Loucy (cell line): ENCODE measurements at regions not wholly inside any gene's neighbourhood (a gene's known extent, or its start where the extent isn't known, plus 50 kb on each side); places are given as distances from the start of the nearest gene placed in this dataset.
"Not testable (repeated sequence)": the region's sequence is repeated elsewhere in the genome, so short reads cannot be mapped to it uniquely, and the experiment has no call there.

Experiments
- H2AFZ ChIP-seq: fragments of 200-600 bp; sonication (generic); 2 replicates; pipeline ENCODE4 v1.6.0; 2016; ENCODE audit warnings: antibody characterized with exemption, mild to moderate bottlenecking, low read length, moderate library complexity
- H3F3A ChIP-seq: fragments of 200-600 bp; 2 replicates; pipeline ENCODE4 v1.6.0; 2016; ENCODE audit warnings: antibody characterized with exemption, low read depth, mild to moderate bottlenecking
- H3K27me3 ChIP-seq: fragments of 200-600 bp; sonication (generic); 2 replicates; pipeline ENCODE4 v1.6.1; 2014; ENCODE audit warnings: low read length, mild to moderate bottlenecking; ENCODE audit not compliant: insufficient read depth, poor library complexity, severe bottlenecking
- H3K36me3 ChIP-seq: fragments of 200-600 bp; sonication (generic); 2 replicates; pipeline ENCODE4 v1.6.1; 2016; ENCODE audit warnings: low read length; ENCODE audit not compliant: insufficient read depth
- H3K4me1 ChIP-seq: fragments of 200-600 bp; sonication (generic); 2 replicates; pipeline ENCODE4 v1.5.1; 2014; ENCODE audit warnings: low read length, mild to moderate bottlenecking; ENCODE audit not compliant: insufficient read depth, poor library complexity, severe bottlenecking
- H3K4me2 ChIP-seq: fragments of 200-600 bp; sonication (generic); 2 replicates; pipeline ENCODE4 v1.6.0; 2014; ENCODE audit warnings: antibody characterized with exemption, low read length, low read depth, mild to moderate bottlenecking; ENCODE audit not compliant: poor library complexity, severe bottlenecking
- H3K4me3 ChIP-seq: fragments of 200-600 bp; sonication (generic); 2 replicates; pipeline ENCODE4 v1.5.1; 2014; ENCODE audit warnings: low read length, mild to moderate bottlenecking, mixed read lengths; ENCODE audit not compliant: poor library complexity, severe bottlenecking
- H3K79me2 ChIP-seq: fragments of 200-600 bp; sonication (generic); 2 replicates; pipeline ENCODE4 v1.6.1; 2014; ENCODE audit warnings: low read length; ENCODE audit not compliant: insufficient read depth
- H3K9ac ChIP-seq: fragments of 200-600 bp; sonication (generic); 2 replicates; pipeline ENCODE4 v1.6.0; 2014; ENCODE audit warnings: mild to moderate bottlenecking, low read depth, low read length, moderate library complexity; ENCODE audit not compliant: poor library complexity, severe bottlenecking
- H3K9me2 ChIP-seq: fragments of 200-600 bp; sonication (generic); replicated peaks from 2 replicates; pipeline ENCODE4 v1.6.1; 2016; ENCODE audit warnings: low read depth, low read length, mixed read lengths
- H3K9me3 ChIP-seq: fragments of 200-600 bp; sonication (generic); 2 replicates; pipeline ENCODE4 v1.6.1; 2014; ENCODE audit warnings: mild to moderate bottlenecking, antibody characterized with exemption, low read length, low read depth; ENCODE audit not compliant: insufficient read depth
- H4K20me1 ChIP-seq: fragments of 200-600 bp; sonication (generic); 2 replicates; pipeline ENCODE4 v1.6.0; 2014; ENCODE audit warnings: antibody characterized with exemption, low read length, mild to moderate bottlenecking; ENCODE audit not compliant: insufficient read depth, poor library complexity, severe bottlenecking
- EZH2phosphoT487 ChIP-seq: fragments of 200-600 bp; IDR thresholded peaks from 2 replicates; pipeline ENCODE4 v1.6.1; 2018; ENCODE audit warnings: antibody characterized with exemption, mild to moderate bottlenecking, moderate library complexity, borderline replicate concordance
- TF ChIP-seq, protein P1 (sequence below): fragments of 200-600 bp; sonication (generic); conservative IDR thresholded peaks from 2 replicates; pipeline ENCODE4 v1.5.1; 2014; ENCODE audit warnings: mild to moderate bottlenecking, antibody characterized with exemption, low read length

DNA sequence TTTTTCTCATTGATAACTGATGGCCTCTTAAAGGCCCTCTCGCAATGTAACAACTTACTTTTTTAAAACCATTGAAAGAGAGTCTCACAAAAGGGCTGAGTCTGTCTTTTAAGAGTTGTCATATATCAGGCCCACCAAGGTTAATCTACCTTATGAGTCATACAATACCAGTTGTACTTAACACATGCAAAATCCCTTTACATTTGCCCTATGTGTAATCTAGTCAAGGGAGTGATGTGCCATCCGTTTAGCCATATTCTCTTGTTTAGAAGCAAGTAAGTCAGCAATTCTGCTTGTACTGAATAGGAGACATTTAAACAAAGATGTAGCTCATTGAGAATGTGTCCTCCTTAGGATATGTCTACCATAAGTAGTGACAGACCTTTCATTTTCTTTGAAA is 143.7 kb downstream of the TENT5A start:
- no peaks in the 10 kb centered on the region for H4K20me1 ChIP-seq
- no peaks in the 10 kb centered on the region for H3K79me2 ChIP-seq
- H3K27me3 ChIP-seq = no peaks in the 10 kb centered on the region
- no peak for TF ChIP-seq EZH2phosphoT487
- no peak overlapping the region for H3K4me2 ChIP-seq
- no peaks in the 10 kb centered on the region for H3K36me3 ChIP-seq
- H3K4me1 ChIP-seq = peaks cover 16% of the 10 kb centered on the region
- no peaks in the 10 kb centered on the region for H3K9me2 ChIP-seq
- H3F3A ChIP-seq = no peaks in the 10 kb centered on the region
- H3K9ac ChIP-seq = no peak overlapping the region
- no peaks in the 10 kb centered on the region for H3K9me3 ChIP-seq
- no peak overlapping the region for H3K4me3 ChIP-seq
- H2AFZ ChIP-seq = no peak overlapping the region

DNA sequence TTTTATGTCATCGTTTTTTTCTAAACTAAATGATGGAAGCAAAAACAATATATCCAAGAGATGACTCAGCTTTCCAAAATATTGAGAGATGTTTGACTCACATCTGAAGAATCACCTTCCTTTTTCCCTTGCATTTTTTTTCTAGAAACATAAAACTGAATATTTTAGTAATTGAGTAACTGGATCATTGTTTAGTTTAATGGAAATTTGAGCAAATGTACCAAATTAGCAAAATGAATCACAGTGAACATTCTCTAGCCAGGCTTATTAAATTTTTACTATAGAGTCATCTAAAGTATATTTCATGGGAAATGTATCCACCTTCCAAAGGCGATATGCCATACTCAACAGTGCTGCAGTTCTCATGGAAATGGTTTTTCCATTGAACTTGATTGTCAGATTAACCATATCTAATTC is 145.5 kb downstream of the TENT5A start:
- no peaks in the 10 kb centered on the region for H3K9me3 ChIP-seq
- no peak overlapping the region for H3K4me3 ChIP-seq
- H3K79me2 ChIP-seq = no peaks in the 10 kb centered on the region
- no peaks in the 10 kb centered on the region for H3K9me2 ChIP-seq
- H2AFZ ChIP-seq = no peak overlapping the region
- H3K9ac ChIP-seq = no peak overlapping the region
- H3K4me1 ChIP-seq = peaks cover 6% of the 10 kb centered on the region
- no peaks in the 10 kb centered on the region for H3F3A ChIP-seq
- H3K27me3 ChIP-seq = no peaks in the 10 kb centered on the region
- TF ChIP-seq EZH2phosphoT487 = no peak
- TF ChIP-seq, protein P1, sequence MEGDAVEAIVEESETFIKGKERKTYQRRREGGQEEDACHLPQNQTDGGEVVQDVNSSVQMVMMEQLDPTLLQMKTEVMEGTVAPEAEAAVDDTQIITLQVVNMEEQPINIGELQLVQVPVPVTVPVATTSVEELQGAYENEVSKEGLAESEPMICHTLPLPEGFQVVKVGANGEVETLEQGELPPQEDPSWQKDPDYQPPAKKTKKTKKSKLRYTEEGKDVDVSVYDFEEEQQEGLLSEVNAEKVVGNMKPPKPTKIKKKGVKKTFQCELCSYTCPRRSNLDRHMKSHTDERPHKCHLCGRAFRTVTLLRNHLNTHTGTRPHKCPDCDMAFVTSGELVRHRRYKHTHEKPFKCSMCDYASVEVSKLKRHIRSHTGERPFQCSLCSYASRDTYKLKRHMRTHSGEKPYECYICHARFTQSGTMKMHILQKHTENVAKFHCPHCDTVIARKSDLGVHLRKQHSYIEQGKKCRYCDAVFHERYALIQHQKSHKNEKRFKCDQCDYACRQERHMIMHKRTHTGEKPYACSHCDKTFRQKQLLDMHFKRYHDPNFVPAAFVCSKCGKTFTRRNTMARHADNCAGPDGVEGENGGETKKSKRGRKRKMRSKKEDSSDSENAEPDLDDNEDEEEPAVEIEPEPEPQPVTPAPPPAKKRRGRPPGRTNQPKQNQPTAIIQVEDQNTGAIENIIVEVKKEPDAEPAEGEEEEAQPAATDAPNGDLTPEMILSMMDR = no peak
- no peaks in the 10 kb centered on the region for H3K36me3 ChIP-seq
- no peak overlapping the region for H3K4me2 ChIP-seq
- no peaks in the 10 kb centered on the region for H4K20me1 ChIP-seq

DNA sequence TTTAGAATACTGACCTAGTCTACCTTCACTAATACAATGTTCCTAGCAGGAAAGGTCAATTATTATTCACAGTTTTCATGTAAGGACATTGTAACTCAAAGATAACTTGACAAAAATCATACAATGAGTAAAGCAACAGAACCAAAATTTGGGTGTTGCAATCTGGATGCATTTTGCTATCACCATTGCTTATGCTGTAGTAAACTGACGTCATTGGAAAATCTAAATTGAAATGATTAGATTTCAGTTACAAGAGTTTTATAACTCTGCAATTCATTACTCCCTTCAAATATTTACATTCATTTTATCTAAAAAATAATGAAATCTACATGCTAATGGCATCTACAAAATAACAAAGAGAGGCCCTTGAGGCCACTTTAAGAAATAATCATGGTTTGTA is 147.0 kb downstream of the TENT5A start:
- Histone ChIP-seq H3K27me3 (no peaks in the 10 kb centered on the region), H3K4me1 (peaks cover 6% of the 10 kb centered on the region), H3K9ac (no peak overlapping the region), H3K79me2 (no peaks in the 10 kb centered on the region), H3K9me3 (no peaks in the 10 kb centered on the region), H3F3A (no peaks in the 10 kb centered on the region), H3K4me2 (no peak overlapping the region), H3K9me2 (no peaks in the 10 kb centered on the region), H3K36me3 (no peaks in the 10 kb centered on the region), H2AFZ (no peak overlapping the region), H3K4me3 (no peak overlapping the region), H4K20me1 (no peaks in the 10 kb centered on the region)
- TF ChIP-seq EZH2phosphoT487 = no peak
- TF ChIP-seq, protein P1 = no peak

DNA sequence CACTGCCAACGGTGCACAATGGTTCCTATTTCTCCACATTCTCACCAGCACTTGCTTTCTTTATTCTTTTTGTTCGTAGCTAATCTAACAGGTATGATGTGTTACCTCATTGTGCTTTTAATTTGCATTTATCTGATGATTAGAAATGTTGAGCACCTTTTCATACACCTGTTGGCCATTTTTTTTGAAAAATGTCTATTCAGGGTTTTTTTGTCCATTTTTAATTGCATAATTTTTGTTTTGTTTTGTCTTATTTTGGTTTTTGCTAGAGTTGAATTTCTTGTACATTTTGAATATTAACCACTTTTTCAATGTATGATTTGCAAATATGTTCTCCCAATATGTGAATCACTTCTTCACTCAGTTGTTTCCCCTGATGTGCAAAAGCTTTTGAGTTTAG is 150.6 kb downstream of the TENT5A start:
- H2AFZ ChIP-seq = no peak overlapping the region
- H3F3A ChIP-seq = no peaks in the 10 kb centered on the region
- no peaks in the 10 kb centered on the region for H4K20me1 ChIP-seq
- no peaks in the 10 kb centered on the region for H3K9me2 ChIP-seq
- H3K9me3 ChIP-seq = no peaks in the 10 kb centered on the region
- peaks cover 6% of the 10 kb centered on the region for H3K4me1 ChIP-seq
- H3K36me3 ChIP-seq = no peaks in the 10 kb centered on the region
- H3K9ac ChIP-seq = no peak overlapping the region
- no peak overlapping the region for H3K4me3 ChIP-seq
- no peaks in the 10 kb centered on the region for H3K79me2 ChIP-seq
- H3K4me2 ChIP-seq = no peak overlapping the region
- H3K27me3 ChIP-seq = no peaks in the 10 kb centered on the region
- TF ChIP-seq EZH2phosphoT487 = no peak
- TF ChIP-seq, protein P1 = no peak

DNA sequence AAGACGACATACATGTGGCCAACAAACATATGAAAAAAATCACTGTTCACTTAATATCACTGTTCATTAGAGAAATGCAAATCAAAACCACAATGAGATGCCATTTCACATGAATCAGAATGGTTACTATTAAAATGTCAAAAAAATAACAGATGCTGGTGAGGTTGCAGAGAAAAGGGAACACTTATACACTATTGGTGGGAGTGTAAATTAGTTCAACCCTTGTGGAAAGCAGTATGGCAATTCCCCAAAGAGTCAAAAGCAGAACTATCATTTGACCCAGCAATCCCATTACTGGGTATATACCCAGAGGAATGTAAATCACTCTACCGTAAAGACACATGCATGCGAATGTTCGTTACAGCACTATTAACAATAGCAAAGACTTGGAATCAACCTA is 152.0 kb downstream of the TENT5A start:
- not testable (repeated sequence) for H2AFZ ChIP-seq, H3K4me1 ChIP-seq, H3K9me2 ChIP-seq, H3F3A ChIP-seq, H3K27me3 ChIP-seq, H3K36me3 ChIP-seq, H3K79me2 ChIP-seq, H3K4me2 ChIP-seq, H3K9me3 ChIP-seq, H3K4me3 ChIP-seq, H3K9ac ChIP-seq, H4K20me1 ChIP-seq
